ENCODE measurements at regions not wholly inside any gene's neighbourhood (a gene's known extent, or its start where the extent isn't known, plus 50 kb on each side); places are given as distances from the start of the nearest gene placed in this dataset.
A peak's percentile ranks its signal among the peaks of the same experiment; 100 is the strongest.

- no peaks in the 10 kb centered on the region for H3K9me3 ChIP-seq (ENCODE audit: control insufficient read depth, insufficient read depth, low read length)
- H3K27ac ChIP-seq (ENCODE audit: low read depth, low read length) = no peak overlapping the region
- no peaks in the 10 kb centered on the region for H3K27me3 ChIP-seq (ENCODE audit: control insufficient read depth, low read length)
- no peaks in the 10 kb centered on the region for H3F3A ChIP-seq (ENCODE audit: control insufficient read depth, insufficient read depth)
- TF ChIP-seq, protein P1, sequence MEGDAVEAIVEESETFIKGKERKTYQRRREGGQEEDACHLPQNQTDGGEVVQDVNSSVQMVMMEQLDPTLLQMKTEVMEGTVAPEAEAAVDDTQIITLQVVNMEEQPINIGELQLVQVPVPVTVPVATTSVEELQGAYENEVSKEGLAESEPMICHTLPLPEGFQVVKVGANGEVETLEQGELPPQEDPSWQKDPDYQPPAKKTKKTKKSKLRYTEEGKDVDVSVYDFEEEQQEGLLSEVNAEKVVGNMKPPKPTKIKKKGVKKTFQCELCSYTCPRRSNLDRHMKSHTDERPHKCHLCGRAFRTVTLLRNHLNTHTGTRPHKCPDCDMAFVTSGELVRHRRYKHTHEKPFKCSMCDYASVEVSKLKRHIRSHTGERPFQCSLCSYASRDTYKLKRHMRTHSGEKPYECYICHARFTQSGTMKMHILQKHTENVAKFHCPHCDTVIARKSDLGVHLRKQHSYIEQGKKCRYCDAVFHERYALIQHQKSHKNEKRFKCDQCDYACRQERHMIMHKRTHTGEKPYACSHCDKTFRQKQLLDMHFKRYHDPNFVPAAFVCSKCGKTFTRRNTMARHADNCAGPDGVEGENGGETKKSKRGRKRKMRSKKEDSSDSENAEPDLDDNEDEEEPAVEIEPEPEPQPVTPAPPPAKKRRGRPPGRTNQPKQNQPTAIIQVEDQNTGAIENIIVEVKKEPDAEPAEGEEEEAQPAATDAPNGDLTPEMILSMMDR (IDR thresholded peaks at IDR 0.05; ENCODE audit: low read depth, low read length, poor library complexity, severe bottlenecking) = no peak
- TF ChIP-seq EZH2phosphoT487 (IDR thresholded peaks at IDR 0.05; ENCODE audit: borderline replicate concordance, low read length) = no peak
- H3K9me2 ChIP-seq (replicated peaks; ENCODE audit: control insufficient read depth, low read length) = no peaks in the 10 kb centered on the region
- H3K79me2 ChIP-seq (ENCODE audit: control insufficient read depth, low read length) = no peaks in the 10 kb centered on the region
- H3K4me2 ChIP-seq (ENCODE audit: low read length) = no peak overlapping the region
- H4K20me1 ChIP-seq (ENCODE audit: control insufficient read depth, insufficient read depth, low read depth, low read length) = no peaks in the 10 kb centered on the region
- peaks cover 11% of the 10 kb centered on the region for H3K4me1 ChIP-seq (ENCODE audit: control insufficient read depth, low read length)
- H3K4me3 ChIP-seq (ENCODE audit: low read length) = no peak overlapping the region
- H3K36me3 ChIP-seq (ENCODE audit: control insufficient read depth, low read length) = no peaks in the 10 kb centered on the region
Measured at GRCh38 chr11:128195756-128196155, 391.6 kb downstream of the ETS1 start.

DNA sequence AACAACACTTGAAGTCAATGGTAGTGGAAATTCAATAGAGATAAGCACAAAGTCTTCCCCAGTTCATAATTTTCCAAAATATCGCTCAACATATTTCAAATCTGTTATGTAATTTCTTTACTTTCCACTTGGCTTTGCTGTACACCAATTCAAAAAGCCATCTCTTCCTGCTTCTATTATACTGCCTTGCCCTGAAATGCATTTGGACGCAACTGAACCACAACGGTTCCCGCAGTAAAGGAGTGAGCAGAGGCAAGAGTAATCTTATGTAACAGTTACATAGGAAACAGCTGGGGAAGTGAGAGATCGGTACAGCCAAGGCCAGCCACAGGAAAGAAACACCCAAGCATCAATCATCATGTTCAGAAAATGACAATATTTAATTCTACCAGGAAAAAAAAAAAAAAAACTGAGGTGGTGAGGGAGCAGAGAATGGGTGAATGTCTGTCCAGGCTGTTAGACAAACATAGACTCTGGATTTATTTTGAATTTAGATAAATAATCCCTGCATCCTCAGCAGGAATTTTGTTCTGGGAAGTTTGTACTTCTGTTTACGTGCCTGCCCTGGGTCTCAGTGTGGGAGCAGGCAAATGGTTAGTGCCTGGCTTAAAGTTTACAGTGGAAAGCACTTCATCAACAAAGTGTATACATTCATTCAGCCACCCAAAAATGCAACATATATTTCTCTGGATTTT lies 392.2 kb downstream of the ETS1 start:
- Histone ChIP-seq H3K36me3 (ENCODE audit: control insufficient read depth, low read length) (no peaks in the 10 kb centered on the region), H3K4me3 (ENCODE audit: low read length) (no peak overlapping the region), H3K27ac (ENCODE audit: low read depth, low read length) (no peak overlapping the region), H4K20me1 (ENCODE audit: control insufficient read depth, insufficient read depth, low read depth, low read length) (no peaks in the 10 kb centered on the region), H3K79me2 (ENCODE audit: control insufficient read depth, low read length) (no peaks in the 10 kb centered on the region), H3K4me2 (ENCODE audit: low read length) (peak overlapping the region; percentile 7; the same call in 1 of the 2 replicates), H3K4me1 (ENCODE audit: control insufficient read depth, low read length) (peaks cover 11% of the 10 kb centered on the region), H3K27me3 (ENCODE audit: control insufficient read depth, low read length) (no peaks in the 10 kb centered on the region), H3K9me2 (replicated peaks; ENCODE audit: control insufficient read depth, low read length) (no peaks in the 10 kb centered on the region), H3K9me3 (ENCODE audit: control insufficient read depth, insufficient read depth, low read length) (no peaks in the 10 kb centered on the region), H3F3A (ENCODE audit: control insufficient read depth, insufficient read depth) (no peaks in the 10 kb centered on the region)
- TF ChIP-seq, protein P1 (IDR thresholded peaks at IDR 0.05; ENCODE audit: low read depth, low read length, poor library complexity, severe bottlenecking) = peak; percentile 25
- no peak for TF ChIP-seq EZH2phosphoT487 (IDR thresholded peaks at IDR 0.05; ENCODE audit: borderline replicate concordance, low read length)

- no peak overlapping the region for H3K4me3 ChIP-seq (ENCODE audit: low read length)
- peaks cover 11% of the 10 kb centered on the region for H3K4me1 ChIP-seq (ENCODE audit: control insufficient read depth, low read length)
- no peaks in the 10 kb centered on the region for H3K27me3 ChIP-seq (ENCODE audit: control insufficient read depth, low read length)
- TF ChIP-seq EZH2phosphoT487 (IDR thresholded peaks at IDR 0.05; ENCODE audit: borderline replicate concordance, low read length) = no peak
- TF ChIP-seq, protein P1 (IDR thresholded peaks at IDR 0.05; ENCODE audit: low read depth, low read length, poor library complexity, severe bottlenecking) = no peak
- H3K9me3 ChIP-seq (ENCODE audit: control insufficient read depth, insufficient read depth, low read length) = no peaks in the 10 kb centered on the region
- H3K9me2 ChIP-seq (replicated peaks; ENCODE audit: control insufficient read depth, low read length) = no peaks in the 10 kb centered on the region
- H3K4me2 ChIP-seq (ENCODE audit: low read length) = no peak overlapping the region
- no peaks in the 10 kb centered on the region for H3K79me2 ChIP-seq (ENCODE audit: control insufficient read depth, low read length)
- H3K27ac ChIP-seq (ENCODE audit: low read depth, low read length) = no peak overlapping the region
- no peaks in the 10 kb centered on the region for H4K20me1 ChIP-seq (ENCODE audit: control insufficient read depth, insufficient read depth, low read depth, low read length)
- H3F3A ChIP-seq (ENCODE audit: control insufficient read depth, insufficient read depth) = no peaks in the 10 kb centered on the region
- H3K36me3 ChIP-seq (ENCODE audit: control insufficient read depth, low read length) = no peaks in the 10 kb centered on the region
Measured at GRCh38 chr11:128194216-128194615, 393.1 kb downstream of the ETS1 start.

Measured in DOHH2 (cell line).